NCI-H187 treated with DMSO at 0.1 percent for 48 hours (cell line): ENCODE measurements at regions not wholly inside any gene's neighbourhood (a gene's known extent, or its start where the extent isn't known, plus 50 kb on each side); places are given as distances from the start of the nearest gene placed in this dataset.
"Not testable (repeated sequence)": the region's sequence is repeated elsewhere in the genome, so short reads cannot be mapped to it uniquely, and the experiment has no call there.

Experiments
- DNase-seq: peaks from one replicate; lab custom pipeline; 2025; lab: John Stamatoyannopoulos, UW

DNA sequence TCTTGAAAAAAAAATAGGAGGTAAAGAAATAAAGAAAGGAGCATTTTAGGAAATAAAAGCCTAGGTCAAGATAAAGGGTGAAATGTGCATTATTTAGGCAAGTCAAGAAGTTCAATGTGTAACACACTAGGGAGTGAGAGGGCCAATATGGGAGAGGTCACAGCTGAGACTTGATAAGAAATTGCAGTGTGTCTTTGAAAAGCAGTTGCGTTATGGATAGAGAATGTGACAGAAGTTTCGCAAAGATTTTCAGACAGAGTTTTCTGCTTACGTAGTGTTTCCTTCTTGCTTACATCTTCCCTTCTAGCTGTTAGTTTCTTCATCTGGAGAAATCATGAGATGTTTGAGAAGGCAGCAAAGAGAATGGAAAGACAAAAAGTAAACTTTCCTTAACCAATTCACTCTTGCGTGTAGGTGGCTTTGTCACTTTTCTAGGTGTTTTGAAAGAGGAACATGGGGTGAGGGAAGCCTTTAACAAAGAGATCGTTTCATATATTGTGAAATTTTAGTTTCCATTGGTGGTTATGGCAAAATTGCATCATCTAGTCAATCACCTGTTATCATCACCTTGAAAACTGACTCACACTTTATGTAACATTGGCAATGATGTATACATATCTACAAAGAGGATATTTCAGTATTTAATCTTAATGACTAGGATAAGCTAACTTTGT lies 975.5 kb downstream of the OLFM4 start:
- no peak for DNase-seq

DNA sequence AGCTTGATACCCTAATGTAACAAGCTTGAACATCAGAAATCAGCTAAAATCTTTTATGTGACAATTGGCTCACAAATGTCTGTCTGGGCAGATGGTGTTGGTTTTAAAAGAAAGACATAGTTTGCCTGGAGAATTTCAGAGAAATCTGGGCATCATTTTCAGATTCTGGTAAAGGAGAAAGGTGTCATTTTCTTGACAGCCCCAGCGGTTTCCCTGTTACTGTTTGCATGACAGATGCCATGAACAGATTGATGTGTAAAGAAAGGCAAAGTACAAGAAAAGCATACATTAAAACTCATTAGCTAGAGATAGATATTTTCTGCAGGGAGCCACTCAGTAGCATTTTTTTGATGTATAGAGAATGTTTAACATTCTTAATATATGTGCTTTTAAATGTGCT lies 987.9 kb downstream of the OLFM4 start:
- DNase-seq = no peak

DNA sequence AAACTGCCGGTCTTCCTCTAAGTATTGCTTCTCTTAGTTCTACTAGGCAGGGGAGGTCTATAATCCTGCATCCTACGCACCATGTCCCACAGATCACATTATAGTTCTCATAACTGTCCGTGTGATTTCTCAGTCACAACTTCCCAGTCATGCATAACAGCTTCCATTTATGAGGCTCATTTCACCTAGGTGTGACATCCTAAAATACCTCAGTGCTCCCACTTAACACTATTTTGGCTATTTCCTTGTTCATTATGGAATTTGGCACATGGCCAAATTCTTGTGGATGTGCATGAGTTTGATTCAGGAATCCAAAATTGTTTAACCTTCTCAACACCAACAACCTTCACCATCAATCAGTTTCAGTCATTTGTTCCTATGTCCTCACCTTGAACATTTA lies 989.9 kb downstream of the OLFM4 start:
- no peak for DNase-seq

DNA sequence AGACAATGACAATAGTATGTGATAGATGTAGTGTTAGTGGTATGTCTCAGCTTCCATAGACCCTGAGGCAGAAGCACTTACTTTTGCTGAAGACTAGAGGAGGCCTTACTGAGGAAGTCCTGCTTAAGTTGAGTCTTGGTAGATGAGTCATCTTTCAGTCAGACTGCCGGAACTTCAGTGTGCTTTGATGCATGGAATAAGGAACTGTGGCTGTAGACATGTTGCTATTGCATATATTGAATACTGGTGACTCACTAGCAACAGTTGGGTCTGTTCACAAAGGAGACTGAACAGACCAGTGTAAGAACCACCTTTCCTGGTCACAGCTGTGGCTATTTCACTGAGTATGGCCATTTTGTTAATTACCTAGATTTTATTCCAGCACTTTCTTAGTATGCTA lies 1000.6 kb downstream of the OLFM4 start:
- DNase-seq = no peak

DNA sequence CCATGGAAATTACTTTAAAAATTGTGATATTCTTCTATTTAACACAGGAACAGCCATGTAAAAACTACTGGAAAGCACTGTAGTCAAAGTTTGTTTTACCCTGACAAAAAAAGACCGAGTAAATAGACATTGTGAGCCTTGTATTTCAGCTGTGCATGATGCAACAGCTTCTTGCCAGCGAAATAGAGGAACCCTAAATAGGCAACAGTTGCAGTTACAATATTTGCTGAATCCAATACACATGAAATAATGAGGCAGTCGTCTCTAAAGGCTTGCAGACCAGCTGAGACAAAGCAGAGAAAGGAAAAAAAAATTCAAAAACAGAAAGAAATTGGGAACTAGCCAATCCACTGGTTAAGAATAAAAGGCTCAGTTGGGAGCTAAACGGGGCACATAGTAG lies 1001.1 kb downstream of the OLFM4 start:
- DNase-seq = no peak

DNA sequence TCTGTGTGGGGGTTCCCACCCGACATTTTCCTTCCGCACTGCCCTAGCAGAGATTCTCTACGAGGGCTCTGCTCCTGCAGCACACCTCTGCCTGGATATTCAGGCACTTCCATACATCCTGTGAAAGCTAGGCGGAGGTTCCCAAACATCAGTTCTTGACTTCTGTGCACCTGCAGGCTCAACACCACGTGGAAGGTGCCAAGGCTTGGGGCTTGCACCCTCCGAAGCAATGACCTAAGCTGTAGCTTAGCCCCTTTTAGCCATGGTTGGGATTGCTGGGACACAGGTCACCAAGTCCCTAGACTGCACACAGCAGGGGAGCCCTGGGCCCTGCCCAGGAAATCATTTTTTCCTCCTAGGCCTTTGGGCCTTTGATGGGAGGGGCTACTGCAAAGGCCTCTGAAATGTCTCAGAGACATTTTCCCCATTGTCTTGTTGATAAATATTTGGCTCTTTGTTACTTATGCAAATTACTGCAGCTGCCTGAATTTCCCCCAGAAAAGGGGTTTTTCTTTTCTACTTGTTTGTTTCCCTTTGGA lies 1004.8 kb downstream of the OLFM4 start:
- DNase-seq = no peak

DNA sequence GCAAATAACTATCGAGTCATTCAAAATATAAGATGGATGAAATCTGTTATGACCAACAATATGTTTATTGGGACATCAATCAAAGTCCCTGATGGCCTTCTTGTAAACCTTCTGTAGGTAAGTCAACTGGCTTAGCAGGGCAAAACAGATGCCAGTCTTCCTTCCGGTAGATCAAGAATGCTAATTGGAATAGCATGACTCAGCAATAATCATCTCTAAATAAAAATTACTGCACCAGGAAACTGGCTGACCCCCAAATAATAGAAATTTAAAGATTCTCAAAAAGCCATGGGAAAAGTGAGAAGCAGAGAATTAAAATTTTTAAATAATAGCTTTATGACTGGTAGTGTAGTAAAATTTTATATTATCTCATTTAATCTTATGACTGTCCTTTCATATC lies 1005.4 kb downstream of the OLFM4 start:
- no peak for DNase-seq

DNA sequence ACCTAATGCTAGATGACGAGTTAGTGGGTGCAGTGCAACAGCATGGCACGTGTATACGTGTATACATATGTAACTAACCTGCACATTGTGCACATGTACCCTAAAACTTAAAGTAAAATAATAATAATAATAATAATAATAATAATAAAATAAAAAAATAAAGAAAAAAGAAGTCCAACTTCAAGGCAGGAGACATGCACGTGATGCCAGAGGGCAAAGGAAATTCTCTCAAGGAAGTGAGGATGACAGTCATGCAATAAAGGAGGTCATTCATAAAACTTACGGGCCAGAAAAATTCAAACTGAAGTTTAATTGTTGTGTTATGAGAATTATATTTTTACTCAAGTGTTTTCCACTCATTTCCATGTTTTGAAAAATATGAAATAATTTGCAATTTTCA lies 1028.8 kb downstream of the OLFM4 start:
- DNase-seq = not testable (repeated sequence)

DNA sequence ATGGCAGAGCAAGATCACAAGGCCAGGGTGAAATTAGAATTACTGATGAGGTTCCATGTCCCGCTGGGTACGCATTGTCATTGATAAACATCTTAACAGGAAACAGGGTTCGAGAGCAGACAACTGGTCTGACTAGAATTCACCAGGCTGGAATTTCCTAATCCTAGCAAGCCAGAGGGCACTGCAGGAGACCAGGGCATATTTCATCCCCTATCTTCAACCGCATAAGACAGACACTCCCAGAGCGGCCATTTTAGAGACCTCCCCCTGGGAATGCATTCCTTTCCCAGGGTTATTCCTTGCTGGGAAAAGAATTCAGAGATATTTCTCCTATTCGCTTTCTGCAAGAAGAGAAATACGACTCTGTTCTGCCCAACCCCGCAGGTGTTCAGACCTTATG lies 1041.3 kb downstream of the OLFM4 start:
- not testable (repeated sequence) for DNase-seq

DNA sequence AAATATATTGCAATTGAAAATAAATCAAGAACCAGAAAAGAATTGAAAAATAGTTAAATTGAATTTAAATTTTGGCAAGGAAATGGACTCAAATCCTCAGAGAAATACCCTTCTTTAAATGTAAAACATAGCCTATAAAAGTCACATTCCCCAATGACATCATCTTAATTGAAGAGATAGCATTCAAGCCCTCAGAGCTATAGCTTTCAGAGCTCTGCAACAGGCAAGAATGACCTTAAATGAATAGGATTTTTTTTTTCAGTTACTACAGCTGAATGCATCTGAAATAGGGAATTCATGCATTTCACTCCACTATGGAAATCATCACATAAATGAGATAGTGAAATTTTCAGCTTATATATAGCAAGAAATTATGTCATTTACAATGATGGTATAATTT lies 1049.0 kb downstream of the OLFM4 start:
- no peak for DNase-seq

DNA sequence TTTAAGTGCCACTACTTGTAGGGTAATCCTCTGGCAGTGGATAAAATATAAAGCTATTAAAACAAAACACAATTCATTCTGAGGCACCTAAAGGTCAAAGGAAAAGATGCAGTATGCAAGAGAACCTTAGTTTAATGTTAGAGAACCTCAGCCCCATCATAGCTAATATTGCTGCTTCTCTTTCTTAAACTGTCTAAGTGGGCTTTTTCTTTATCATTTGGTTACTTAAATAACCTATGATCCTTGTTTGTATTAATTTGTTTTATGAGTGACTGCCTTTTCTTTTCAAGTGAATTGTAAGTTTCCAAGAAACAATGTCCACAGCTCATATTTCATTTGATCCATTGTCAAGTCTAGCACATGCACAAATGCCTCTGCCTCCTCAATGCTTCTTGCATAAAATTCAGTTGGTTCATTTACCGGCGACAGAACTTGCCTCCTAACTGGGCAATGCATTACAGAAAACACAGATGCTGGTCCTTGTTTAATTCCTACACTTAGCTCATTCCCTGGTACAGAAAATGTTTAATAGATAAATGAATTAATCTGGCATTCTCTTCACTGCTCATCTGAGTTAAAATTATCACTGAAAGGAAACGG lies 1049.8 kb downstream of the OLFM4 start:
- no peak for DNase-seq

DNA sequence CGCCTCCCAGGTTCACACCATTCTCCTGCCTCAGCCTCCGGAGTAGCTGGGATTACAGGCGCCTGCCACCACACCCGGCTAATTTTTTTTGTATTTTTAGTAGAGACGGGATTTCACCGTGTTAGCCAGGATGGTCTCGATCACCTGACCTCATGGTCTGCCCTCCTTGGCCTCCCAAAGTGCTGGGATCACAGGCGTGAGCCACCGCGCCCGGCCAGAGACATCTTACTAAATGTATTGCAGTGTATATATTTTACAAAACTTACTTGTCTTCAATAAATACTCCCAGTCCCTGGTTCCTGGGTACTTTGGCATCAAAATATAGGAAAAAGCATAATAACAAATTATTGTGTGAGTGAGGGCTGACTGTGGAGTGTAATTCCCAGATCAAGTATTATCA lies 1053.7 kb downstream of the OLFM4 start:
- DNase-seq = not testable (repeated sequence)

DNA sequence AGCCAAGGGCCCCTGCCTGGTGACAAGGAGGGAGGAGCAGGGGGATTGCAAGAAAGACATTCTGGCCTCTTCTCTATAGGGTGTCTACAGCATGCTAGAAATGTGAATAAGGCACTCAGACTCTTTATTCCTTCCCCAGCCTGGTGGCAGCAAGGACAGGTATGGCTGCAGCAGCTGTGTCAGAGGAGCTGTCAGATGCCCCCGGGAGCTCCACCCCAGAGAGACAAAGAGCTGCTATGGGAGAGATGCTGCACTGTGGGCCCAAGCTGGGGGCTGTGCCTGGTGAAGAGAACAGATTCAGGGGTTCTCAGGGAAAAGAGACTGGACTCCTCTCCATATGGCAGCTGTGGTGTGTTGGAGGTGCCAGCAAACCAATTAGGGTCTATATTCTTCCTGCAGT lies 1063.3 kb downstream of the OLFM4 start:
- DNase-seq = no peak

DNA sequence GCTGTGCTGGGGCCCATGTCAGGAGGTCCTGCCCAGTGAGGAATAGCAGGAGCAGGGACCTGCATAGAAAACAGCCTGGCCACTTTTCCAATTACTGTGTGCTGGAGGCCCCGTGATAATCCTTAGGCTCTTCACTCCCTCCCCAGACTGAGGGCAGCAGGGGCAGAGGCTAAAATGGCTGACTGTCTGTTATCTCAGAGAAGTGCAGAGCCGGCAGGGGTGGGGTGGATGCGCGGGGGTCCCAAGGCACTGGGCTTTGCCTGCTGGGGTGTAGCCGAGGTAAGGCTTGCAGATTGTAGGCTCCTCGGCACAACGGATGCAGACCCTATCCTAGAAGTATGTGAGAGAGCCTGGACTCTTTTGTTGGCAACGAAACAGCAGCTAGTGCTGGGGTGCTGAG lies 1064.1 kb downstream of the OLFM4 start:
- DNase-seq = no peak

DNA sequence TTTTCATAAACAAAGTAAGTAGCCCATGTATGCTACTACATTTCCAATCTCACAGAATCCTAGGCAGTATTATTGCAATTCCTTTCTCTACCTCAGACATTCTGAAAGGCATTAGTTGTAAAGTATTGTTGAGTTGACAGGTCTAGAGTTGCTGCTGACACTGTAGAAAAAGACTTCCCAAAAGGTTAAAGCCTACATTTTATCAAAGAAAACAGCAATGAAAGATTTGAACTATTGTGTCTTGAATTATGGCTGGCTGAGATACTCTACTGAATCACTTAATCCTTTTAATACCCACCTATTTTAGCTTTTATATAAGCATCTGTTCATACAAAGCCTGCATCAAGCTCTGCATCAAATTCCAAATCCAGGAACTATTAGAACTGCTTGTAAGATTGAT lies 1082.0 kb downstream of the OLFM4 start:
- DNase-seq = no peak

DNA sequence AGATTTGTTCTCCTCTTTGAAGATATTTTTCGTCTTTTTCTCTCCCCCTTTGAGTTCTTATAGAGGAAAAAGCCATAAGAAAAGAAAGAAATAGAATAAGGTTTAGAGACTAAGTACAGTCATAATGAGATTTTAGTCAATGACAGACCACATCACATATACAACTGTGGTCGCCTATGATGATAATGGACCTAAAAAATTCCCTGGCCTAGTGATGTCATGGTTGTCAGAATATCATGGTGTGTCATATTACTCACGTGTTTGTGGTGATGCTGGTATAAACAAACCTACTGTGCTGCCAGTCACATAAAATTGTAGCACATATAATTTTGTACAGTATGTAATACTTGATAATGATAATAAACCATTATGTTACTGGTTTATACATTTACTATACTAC lies 1096.1 kb downstream of the OLFM4 start:
- no peak for DNase-seq

DNA sequence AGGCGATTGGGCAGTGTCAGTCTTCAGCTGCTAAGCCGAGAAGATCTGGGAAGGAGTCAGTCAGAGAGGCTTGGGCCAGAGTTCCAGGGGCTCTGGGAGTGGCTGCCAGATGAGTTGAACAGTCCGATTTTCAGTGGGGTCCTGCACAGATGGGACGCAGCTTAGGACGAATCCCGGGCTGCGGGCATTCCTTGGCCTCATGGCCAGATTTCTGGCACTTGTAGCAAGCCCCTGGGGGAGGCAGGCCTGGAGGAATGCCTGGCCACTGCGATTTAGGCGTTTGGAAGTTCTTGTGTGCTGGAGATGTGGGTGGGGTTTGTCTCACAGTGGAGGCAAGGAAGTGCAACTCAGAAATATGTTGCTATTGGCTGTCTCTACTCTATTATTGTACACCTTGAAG lies 1102.3 kb downstream of the OLFM4 start:
- not testable (repeated sequence) for DNase-seq

DNA sequence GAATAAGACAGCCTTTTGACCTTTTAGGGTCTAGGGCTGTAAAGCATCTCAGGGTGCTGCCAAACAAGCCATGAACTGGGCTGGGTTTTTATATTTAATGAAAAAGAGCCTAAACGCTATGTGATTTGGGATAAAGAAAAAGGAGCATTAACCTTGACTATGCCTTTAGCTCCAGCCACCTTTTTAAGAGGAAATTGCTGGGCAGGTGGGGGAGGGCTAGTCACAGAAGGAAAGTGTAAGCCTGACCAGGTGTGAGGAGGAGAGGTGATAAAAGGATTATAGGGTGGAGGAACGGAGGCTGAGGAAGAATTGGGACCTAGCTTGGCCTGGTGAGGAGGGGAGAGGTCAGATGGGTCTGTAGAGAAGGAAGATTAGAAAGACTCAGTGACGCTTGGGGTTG lies 1102.8 kb downstream of the OLFM4 start:
- not testable (repeated sequence) for DNase-seq

DNA sequence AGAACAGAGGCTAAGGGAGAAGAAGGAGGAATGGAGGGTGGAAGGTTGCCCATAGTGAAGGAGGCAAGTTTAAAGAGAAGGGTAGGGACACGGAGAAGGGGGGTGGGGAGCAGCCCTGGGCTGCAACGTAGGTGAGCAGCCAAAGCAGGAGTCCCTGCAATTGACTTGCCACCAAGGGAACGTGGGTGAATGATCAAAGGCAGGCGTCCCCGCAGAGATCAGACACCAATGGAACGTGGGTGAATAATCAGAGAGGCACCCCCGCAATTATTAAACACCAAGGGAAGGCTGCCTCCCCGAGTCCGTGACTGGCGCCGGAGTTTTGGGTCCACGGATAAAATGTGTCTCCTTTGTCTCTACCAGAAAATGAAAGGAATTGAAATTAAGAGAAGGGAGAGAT lies 1103.5 kb downstream of the OLFM4 start:
- not testable (repeated sequence) for DNase-seq

DNA sequence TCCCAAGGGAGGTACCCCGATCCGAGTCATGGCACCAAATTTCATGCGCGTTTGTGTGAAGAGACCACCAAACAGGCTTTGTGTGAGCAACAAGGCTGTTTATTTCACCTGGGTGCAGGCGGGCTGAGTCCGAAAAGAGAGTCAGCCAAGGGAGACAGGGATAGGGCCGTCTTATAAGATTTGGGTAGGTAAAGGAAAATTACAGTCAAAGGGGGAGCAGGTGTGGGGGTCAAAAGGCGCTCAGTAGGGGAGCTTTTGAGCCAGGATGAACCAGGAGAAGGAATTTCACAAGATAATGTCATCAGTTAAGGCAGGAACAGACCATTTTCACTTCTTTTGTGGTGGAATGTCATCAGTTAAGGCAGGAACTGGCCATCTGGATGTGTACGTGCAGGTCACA lies 1104.1 kb downstream of the OLFM4 start:
- DNase-seq = not testable (repeated sequence)

DNA sequence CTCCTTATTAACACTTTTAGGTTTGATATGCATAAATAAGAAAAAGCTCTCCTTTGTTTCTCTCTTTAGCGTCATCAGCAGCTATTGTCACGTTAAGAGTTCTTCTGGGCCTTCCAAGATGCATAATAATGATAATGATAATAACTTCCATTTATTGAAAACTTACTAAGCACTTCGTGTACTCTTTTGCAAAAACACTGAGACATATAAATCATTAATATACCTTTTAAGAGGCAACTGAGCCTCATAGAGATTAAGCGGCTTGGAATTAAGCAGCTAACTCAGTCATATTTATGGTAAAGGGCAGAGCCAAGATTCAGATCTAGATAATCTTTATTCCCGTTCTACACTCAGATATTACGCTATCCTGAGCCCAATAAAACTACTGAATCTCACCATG lies 1105.1 kb downstream of the OLFM4 start:
- DNase-seq = no peak

DNA sequence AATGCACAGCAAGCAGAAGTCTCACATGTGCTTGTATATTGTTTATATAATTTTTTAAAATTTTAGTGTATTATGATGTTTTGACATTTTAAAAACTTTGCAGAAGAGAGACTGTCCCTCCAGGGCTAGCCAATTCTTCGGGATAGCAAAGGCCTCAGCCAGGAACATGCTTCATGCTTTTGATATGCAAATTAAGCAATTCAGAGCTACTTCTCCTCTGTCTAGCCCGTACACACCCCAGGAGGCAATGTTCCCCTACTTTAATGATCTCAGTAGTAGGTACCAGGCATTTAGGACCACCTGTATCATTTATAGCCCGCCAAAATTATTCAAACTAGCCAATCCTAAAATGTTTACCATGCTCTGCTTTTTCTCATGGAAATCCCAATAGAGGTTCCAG lies 1116.2 kb downstream of the OLFM4 start:
- DNase-seq = no peak

DNA sequence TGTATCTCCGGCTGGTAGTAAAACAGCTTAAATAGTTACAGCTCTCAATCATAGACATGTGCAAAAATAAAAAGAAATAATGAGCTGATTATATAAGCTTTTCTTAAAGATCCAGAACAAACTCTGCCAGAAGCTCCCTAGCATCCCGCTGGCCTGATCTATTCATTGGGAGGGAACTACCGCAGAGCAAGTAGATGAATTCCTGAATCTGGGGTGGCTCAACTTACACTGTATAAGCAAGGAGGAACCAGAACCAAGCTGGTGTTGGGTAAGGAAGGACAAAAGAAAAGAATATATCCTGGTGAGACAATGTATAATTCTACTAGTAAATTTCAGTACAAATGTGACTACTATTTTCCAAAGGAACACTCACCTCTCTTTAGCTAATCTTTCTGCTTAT lies 1122.2 kb downstream of the OLFM4 start:
- DNase-seq = no peak

DNA sequence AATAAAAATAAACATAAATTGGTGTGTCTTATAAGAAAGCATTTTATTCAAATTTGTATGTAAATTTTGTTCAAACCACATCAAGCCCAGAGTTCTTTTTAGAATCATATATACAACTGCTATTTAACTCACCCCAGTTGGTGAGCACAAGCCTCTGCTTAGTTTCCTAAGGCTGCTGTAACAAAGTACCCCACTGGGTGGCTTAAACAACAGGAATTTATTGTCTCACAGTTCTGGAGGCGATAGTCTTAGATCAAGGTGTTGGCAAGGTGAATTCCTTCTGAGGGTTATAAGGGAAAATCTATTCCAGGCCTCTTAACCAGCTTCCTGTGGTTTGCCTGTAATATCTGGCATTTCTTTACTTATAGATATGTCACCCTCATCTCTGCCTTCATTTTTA lies 1133.5 kb downstream of the OLFM4 start:
- DNase-seq = no peak
